ENCODE measurements at regions not wholly inside any gene's neighbourhood (a gene's known extent, or its start where the extent isn't known, plus 50 kb on each side); places are given as distances from the start of the nearest gene placed in this dataset.
A peak's percentile ranks its signal among the peaks of the same experiment; 100 is the strongest.

GRCh38 chr3:42012935-42013690 is 51.2 kb upstream of the ULK4 start (continued):
- TF ChIP-seq CTCF (conservative IDR thresholded peaks at IDR 0.05; ENCODE audit: low read depth, low read length): 0 out of 2 replicates have a peak, but pooled peaks have one; percentile 8
- no peak for TF ChIP-seq FOS (IDR thresholded peaks at IDR 0.05; ENCODE audit: low read depth, low read length)
- TF ChIP-seq RFX5 (IDR thresholded peaks at IDR 0.05; ENCODE audit: low read depth, low read length): no peak
